Adrenal gland (tissue), 5 donors: ENCODE measurements at regions not wholly inside any gene's neighbourhood (a gene's known extent, or its start where the extent isn't known, plus 50 kb on each side); places are given as distances from the start of the nearest gene placed in this dataset.

Experiments used
- CTCF ChIP-seq, 6 experiments: fragments of 450-650 bp in 4 of 6; fragments of 200-600 bp in 2 of 6; sonication (generic) in 1 of 6; IDR thresholded peaks; 1 replicate in 5 of 6; 2 replicates in 1 of 6; pipeline versions ENCODE4 v1.5.1 to v1.8.0; 2016 to 2021; ENCODE audit warnings: antibody characterized with exemption in 6 of 6, mild to moderate bottlenecking in 2 of 6, moderate library complexity in 1 of 6
- POLR2A ChIP-seq, 2 donors: fragments of 450-650 bp; IDR thresholded peaks; one replicate each; pipeline ENCODE4 v1.6.1; 2017; ENCODE audit warnings: antibody characterized with exemption in 2 of 2, mild to moderate bottlenecking in 2 of 2, moderate library complexity in 1 of 2
- donor health status: DM: no; HTN: no; CAD: no.

DNA sequence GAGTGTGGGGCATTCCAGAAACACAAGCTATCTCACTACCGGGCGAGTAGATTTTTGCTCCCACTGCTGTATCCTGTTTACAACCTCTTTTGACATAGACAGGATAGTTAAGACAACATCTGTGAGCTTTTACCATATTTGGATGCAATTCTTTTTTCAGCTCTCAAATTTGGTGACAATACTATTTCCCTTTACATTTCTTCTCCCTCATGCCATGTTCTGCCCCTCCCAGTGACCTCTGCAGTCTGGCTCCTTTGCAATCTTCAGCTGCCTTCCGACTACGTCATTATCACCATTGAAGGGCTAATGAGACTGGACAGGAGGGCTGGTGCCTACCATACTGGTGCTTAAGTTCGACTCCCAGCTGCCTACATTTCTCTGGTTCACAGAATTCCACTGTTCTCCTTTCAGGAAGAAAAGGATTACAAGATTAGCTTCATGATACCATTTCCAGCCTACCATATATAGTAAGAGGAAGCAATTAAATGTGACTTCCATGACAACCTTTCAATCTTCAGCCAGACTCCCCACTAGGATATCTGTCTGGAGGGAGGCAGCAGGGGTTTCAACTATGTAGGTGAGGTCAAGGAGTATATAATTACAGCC lies 251.6 kb downstream of the PHLDA1 start:
- TF ChIP-seq CTCF (IDR thresholded peaks at IDR 0.05): no peak
- TF ChIP-seq POLR2A (IDR thresholded peaks at IDR 0.05): no peak
